Mesodermal cell (in vitro differentiated cells): ENCODE measurements at regions not wholly inside any gene's neighbourhood (a gene's known extent, or its start where the extent isn't known, plus 50 kb on each side); places are given as distances from the start of the nearest gene placed in this dataset.
"Not testable (repeated sequence)": the region's sequence is repeated elsewhere in the genome, so short reads cannot be mapped to it uniquely, and the experiment has no call there.

Source experiments
- H3K27ac ChIP-seq: 2 replicates; pipeline ENCODE4 v1.7.0; 2013; ENCODE audit warnings: mild to moderate bottlenecking, low read depth, low read length, moderate library complexity; ENCODE audit not compliant: severe bottlenecking
- H3K36me3 ChIP-seq: 2 replicates; pipeline ENCODE4 v1.7.1; 2013; ENCODE audit warnings: mild to moderate bottlenecking, low read length, moderate library complexity; ENCODE audit not compliant: control insufficient read depth, insufficient read depth
- H3K4me1 ChIP-seq: one replicate; pipeline ENCODE4 v1.7.1; 2013; ENCODE audit warnings: mild to moderate bottlenecking, low read length; ENCODE audit not compliant: insufficient read depth, control insufficient read depth, poor library complexity, severe bottlenecking
- H3K4me3 ChIP-seq: 2 replicates; pipeline ENCODE4 v1.7.0; 2013; ENCODE audit warnings: low read length, control low read depth, mild to moderate bottlenecking; ENCODE audit not compliant: insufficient read depth, poor library complexity, severe bottlenecking; ENCODE audit errors: extremely low read depth
- H3K9me3 ChIP-seq: 2 replicates; pipeline ENCODE4 v1.7.1; 2013; ENCODE audit warnings: mild to moderate bottlenecking, low read length, moderate library complexity; ENCODE audit not compliant: control insufficient read depth
- WGBS, 2 experiments: methylation state at CpG; one replicate each; pipeline ENCODE4 v1.1.5; 2013; ENCODE audit warnings: missing lambda C conversion rate in 2 of 2; ENCODE audit not compliant: insufficient coverage in 2 of 2; 5-methylcytosine and 5-hydroxymethylcytosine counted together

DNA sequence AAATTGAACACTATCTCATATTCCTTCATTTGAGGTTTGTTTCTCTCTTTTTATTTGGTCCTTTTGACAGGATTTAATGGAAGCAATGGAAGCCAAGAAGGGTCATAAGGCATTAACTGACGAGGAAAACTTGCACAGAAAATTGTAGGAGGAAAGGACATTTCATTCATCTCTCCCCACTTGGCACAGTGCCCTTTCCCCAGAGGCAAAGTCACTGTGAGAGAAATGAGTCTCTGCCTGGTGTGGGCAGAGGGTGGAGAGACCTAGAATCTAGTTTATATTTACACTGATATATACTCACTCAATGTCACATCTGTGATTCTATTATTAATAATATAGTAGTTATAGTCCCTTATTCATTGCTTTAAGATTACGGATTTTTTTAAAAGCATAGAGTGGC, 324.6 kb upstream of the IL12A start:
- WGBS, 2 experiments = no CpG with 5 or more reads among the region's 2 CpGs
- no peak overlapping the region for H3K27ac ChIP-seq
- no peak overlapping the region for H3K4me3 ChIP-seq
- no peaks in the 10 kb centered on the region for H3K36me3 ChIP-seq
- peaks cover 7% of the 10 kb centered on the region for H3K4me1 ChIP-seq
- H3K9me3 ChIP-seq = peaks cover 13% of the 10 kb centered on the region

DNA sequence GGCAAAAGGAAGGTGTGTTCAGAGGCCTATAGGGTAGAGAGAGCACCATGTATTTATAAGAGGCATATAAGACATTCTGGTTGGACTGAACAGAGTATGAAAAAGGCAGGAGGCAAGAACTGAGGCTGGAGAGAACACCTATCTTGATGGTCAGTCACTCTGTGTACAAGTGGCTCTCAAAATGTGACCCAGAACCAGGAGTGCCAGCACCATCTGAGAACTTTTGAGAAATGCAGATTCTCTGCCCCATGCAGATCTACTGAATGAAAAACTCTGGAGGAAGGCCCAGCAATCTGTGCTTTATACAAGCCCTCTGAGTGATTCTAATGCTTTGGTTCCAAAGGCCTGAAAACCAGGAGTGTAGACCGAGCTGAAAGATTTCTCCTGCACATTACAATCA, 324.0 kb upstream of the IL12A start:
- H3K4me3 ChIP-seq = no peak overlapping the region
- 87% methylated on average over 1 of the region's 1 CpG; no CpG with 5 or more reads in 1 of the 2 experiments for WGBS, 2 experiments
- no peaks in the 10 kb centered on the region for H3K36me3 ChIP-seq

DNA sequence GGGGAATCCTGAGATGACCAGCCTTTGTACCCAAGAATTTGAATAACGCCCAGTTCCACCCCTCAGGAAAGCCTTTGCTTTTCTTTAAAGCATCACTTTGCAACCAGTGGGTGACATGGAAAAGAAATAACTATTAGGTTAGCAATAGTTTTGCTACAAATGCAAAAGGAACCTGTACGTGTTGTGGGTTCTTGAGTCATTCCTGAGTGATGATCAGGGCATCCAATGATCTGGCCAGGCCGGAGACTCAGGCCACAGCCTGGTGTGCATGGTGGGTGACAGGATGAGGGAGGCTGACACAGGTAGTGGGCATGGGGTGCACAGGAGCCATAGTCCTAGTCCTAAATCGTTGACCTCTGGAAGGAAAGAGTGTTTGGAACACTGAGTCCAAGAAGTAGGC, 321.4 kb upstream of the IL12A start:
- Histone ChIP-seq H3K4me3 (no peak overlapping the region), H3K27ac (no peak overlapping the region), H3K36me3 (no peaks in the 10 kb centered on the region), H3K9me3 (peaks cover 5% of the 10 kb centered on the region), H3K4me1 (peaks cover 18% of the 10 kb centered on the region)
- 92 to 97% methylated on average over 3 to 4 of the region's 4 CpGs for WGBS, 2 experiments

More for the DNA sequence above, 324.0 kb upstream of the IL12A start:
- Histone ChIP-seq H3K27ac (no peak overlapping the region), H3K9me3 (peaks cover 13% of the 10 kb centered on the region), H3K4me1 (peaks cover 12% of the 10 kb centered on the region)

DNA sequence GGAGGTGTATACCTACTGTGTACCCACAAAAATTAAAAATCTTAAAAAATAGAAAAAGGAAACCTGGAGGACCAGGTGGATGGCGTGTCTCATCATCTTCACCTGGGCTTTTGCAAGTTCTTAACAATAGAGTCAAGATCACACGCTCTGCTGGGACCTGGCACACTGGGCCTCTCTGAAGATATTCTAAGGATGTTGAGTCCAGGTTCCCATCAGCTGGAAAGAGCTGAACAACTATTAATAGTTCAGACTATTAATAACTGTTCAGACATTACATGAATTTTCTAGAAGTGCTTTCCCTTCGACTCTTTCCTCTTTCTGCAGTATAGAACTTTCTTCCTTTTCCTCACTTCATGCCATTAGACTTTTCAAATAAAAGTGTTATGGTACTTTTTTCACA, 320.2 kb upstream of the IL12A start:
- Histone ChIP-seq H3K36me3 (no peaks in the 10 kb centered on the region), H3K4me1 (peaks cover 26% of the 10 kb centered on the region), H3K4me3 (no peak overlapping the region), H3K9me3 (no peaks in the 10 kb centered on the region), H3K27ac (peak overlapping the region; percentile 88)
- WGBS, 2 experiments = 100% methylated on average over 2 of the region's 3 CpGs; no CpG with 5 or more reads in 1 of the 2 experiments

DNA sequence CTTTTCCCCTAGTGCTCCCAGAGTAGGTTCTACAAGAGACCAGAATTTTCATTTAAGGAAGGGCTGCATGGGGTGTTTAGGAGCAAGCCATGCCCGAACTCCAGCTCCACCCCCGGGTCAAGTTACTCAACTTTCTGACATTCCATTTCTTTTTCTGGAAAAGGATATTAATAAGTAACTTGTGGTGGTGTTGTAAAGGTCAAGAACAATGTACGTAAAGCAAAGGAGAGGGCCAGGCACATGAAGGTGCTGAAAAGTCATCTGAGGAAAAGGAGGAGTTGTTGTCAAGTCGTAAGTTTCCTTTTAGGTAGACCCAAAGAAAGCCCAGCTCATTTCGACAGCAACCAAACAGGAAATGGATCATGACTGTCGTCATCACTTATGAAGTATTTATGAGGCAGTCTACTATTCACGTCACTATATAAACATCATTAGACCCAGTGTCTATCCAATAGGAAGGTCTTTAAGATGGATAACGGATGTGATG, 319.6 kb upstream of the IL12A start:
- Histone ChIP-seq H3K27ac (peak overlapping the region; percentile 88), H3K36me3 (no peaks in the 10 kb centered on the region), H3K4me3 (no peak overlapping the region), H3K4me1 (peaks cover 26% of the 10 kb centered on the region), H3K9me3 (no peaks in the 10 kb centered on the region)
- 65 to 92% methylated on average over 2 to 3 of the region's 8 CpGs for WGBS, 2 experiments

DNA sequence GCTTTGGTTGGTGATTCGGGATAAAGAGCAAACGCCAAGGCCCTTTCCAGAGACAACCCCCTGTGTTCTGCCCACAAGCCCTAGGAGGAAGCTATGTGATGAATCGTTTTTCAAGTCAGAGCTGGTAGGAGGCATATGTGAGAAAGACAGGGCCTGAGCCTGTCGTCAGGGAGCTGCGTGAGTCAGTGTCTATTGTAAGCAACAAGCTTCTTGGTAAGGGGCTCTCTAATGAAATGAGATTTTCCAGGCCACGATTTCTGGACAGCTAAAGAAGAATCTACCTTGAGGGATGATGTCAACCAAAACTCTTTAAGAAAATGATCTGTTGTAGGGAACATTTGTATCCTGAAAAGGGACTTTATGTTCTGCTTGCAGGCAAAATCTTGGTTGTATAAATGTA, 318.9 kb upstream of the IL12A start:
- Histone ChIP-seq H3K4me1 (peaks cover 26% of the 10 kb centered on the region), H3K27ac (peak overlapping the region; percentile 88), H3K4me3 (no peak overlapping the region), H3K36me3 (no peaks in the 10 kb centered on the region), H3K9me3 (no peaks in the 10 kb centered on the region)
- WGBS, 2 experiments = 33 to 48% methylated on average over 4 of the region's 6 CpGs

DNA sequence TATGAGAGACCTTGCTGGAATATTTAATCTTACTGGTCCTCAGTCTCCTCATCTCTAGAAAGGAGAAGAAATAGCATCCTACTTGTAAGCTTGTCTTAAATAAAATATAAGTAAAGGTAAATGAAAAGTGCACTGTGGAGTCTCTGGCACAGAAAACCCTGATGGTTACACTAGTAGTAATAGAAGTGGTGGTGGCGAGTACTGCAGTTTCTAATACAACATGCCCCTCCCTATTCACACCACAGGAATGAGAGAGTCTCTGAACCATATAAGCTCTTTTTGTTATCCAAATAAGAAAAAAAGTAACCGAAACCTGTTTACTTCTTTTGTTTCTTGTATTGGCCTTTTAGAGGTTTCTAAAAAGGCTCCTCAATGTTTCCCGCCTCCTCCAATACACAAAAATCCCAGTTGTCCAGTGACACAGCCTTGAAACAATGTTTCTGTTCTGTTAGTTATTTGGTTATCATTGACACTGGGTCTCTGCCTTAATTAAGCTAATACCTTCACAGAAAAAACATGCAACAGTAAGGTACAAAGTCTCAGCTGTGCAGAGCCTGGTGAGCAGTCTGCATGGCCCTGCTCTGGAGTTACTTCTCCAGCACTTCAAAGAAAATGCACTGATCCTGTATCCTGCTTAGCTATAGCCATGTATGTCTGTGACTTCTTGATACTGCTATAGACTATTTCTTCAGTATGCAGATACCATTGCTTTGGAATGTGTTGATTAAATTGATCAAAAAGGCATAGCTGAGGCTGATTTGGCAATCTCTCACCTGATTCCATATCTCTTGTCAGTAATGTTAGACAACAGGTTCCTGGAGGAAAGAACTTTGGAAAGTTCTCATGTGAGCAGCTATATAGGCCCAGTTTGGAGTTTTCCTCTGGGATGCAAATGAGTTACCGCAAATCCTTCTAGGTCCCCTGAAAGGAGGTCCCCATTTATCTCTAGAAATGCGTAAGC, 315.6 kb upstream of the IL12A start:
- peaks cover 26% of the 10 kb centered on the region for H3K4me1 ChIP-seq
- no peak overlapping the region for H3K4me3 ChIP-seq
- WGBS, 2 experiments = 100% methylated on average over 1 of the region's 5 CpGs; no CpG with 5 or more reads in 1 of the 2 experiments
- H3K9me3 ChIP-seq = no peaks in the 10 kb centered on the region
- no peak overlapping the region for H3K27ac ChIP-seq
- H3K36me3 ChIP-seq = no peaks in the 10 kb centered on the region

DNA sequence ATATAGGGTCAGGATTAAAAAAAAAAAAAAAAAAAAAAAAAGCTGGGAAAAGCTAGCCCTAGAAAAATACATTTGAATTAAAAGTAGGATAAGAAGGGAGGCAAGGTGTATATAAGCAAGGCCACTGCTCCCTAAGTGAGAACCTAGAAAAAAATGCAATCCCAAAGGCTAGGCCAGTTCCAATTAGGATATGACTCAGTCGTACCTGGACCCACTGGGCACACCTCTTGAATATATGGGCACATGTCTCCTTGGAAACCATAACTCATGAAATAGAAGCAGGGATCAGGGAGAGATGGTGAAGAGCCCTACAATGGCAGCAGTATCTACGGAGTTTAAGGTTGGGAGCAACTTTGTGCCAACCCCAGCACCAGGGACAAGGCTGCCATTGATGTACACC, 314.1 kb upstream of the IL12A start:
- peaks cover 14% of the 10 kb centered on the region for H3K4me1 ChIP-seq
- no peaks in the 10 kb centered on the region for H3K9me3 ChIP-seq
- H3K27ac ChIP-seq = no peak overlapping the region
- 100% methylated on average over 2 of the region's 2 CpGs for WGBS, 2 experiments
- H3K4me3 ChIP-seq = no peak overlapping the region
- no peaks in the 10 kb centered on the region for H3K36me3 ChIP-seq

DNA sequence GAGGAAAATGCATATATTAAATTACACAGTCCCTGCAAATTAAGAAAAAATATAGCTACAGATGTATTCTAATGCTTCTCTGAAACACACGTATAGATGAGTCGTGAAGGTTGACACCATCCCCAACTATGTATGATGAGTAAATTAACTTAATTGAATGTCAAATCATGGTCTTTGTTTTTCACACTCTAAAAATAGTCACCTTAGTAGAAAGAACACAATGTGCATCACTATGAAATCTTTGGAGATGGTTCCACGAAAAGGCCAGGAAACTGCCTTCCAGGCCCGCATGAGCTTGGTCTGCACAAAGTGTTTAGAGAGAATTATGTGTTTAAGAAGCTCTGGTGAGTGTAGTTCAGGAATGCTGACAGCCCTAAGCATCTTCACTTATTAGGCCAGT, 313.4 kb upstream of the IL12A start:
- Histone ChIP-seq H3K4me3 (no peak overlapping the region), H3K36me3 (no peaks in the 10 kb centered on the region), H3K9me3 (no peaks in the 10 kb centered on the region), H3K4me1 (peaks cover 9% of the 10 kb centered on the region), H3K27ac (no peak overlapping the region)
- 100% methylated on average over 2 of the region's 4 CpGs; no CpG with 5 or more reads in 1 of the 2 experiments for WGBS, 2 experiments

DNA sequence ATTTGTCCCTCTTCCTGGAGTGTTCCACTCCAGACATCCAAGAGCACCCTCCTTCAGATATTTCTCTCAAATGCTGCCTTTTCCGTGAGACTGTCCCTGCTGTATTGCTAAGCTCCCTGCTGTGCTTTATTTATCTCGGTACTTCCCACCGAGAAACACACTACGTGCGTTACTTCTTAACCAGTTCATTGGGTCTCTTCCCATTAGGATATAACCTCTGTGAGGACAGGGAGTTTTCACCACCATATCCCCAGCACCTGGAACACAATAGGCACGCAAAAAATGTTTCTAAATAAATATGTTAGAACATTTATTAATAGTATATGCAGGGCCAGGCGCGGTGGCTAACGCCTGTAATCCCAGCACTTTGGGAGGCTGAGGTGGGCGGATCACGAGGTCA, 308.7 kb upstream of the IL12A start:
- no peak overlapping the region for H3K27ac ChIP-seq
- H3K4me3 ChIP-seq = no peak overlapping the region
- H3K9me3 ChIP-seq = no peaks in the 10 kb centered on the region
- WGBS, 2 experiments = 47 to 77% methylated on average over 3 to 9 of the region's 11 CpGs
- no peaks in the 10 kb centered on the region for H3K4me1 ChIP-seq
- H3K36me3 ChIP-seq = no peaks in the 10 kb centered on the region

DNA sequence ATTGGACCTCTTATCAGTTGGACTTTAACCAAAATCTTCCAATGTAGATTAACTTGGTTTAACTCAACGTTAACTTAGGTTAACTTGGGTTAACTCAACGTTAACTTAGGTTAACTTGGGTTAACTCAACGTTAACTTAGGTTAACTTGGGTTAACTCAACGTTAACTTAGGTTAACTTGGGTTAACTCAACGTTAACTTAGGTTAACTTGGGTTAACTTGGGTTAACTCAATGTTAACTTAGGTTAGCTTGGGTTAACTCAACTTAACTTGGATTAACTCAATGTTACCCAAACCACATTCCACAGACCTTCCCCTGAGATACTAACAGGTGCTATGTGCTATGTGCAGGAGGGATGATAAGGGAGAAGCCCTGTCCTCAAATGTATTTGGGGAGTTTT, 306.9 kb upstream of the IL12A start:
- not testable (repeated sequence) for H3K27ac ChIP-seq, H3K4me3 ChIP-seq, H3K36me3 ChIP-seq, H3K4me1 ChIP-seq, H3K9me3 ChIP-seq
- no CpG with 5 or more reads among the region's 5 CpGs for WGBS, 2 experiments
